Psoas muscle (tissue), 7 donors: ENCODE measurements at regions not wholly inside any gene's neighbourhood (a gene's known extent, or its start where the extent isn't known, plus 50 kb on each side); places are given as distances from the start of the nearest gene placed in this dataset.

Source experiments
- ATAC-seq, 4 donors: fragments of 200-7000 bp; cut with Tn5 transposase; one replicate each; pipeline ENCODE4 v1.9.1; 2020; ENCODE audit warnings: moderate library complexity in 3 of 4, mild to moderate bottlenecking in 2 of 4
- DNase-seq, 2 donors: peaks; one replicate each; pipeline ENCODE4 v3.0.0-alpha.2; 2020
- H3K27ac ChIP-seq: fragments of 200-600 bp; one replicate; pipeline ENCODE4 v1.8.0; 2022
- H3K27me3 ChIP-seq, 3 donors: fragments of 200-600 bp in 1 of 3; one replicate each; pipeline versions ENCODE4 v1.6.1 to v1.8.0; 2013 to 2022; ENCODE audit warnings: low read length in 2 of 3, mild to moderate bottlenecking in 2 of 3, moderate library complexity in 1 of 3; ENCODE audit not compliant: insufficient read depth in 3 of 3
- H3K36me3 ChIP-seq, 2 donors: fragments of 200-600 bp in 1 of 2; one replicate each; pipeline versions ENCODE4 v1.6.1 to v1.8.0; 2013 to 2022; ENCODE audit warnings: low read depth in 1 of 2, mild to moderate bottlenecking in 1 of 2, moderate library complexity in 1 of 2; ENCODE audit not compliant: insufficient read depth in 1 of 2
- H3K4me1 ChIP-seq: fragments of 200-600 bp; one replicate; pipeline ENCODE4 v1.8.0; 2022
- H3K4me3 ChIP-seq: fragments of 200-600 bp; one replicate; pipeline ENCODE4 v1.8.0; 2022; ENCODE audit warnings: mild to moderate bottlenecking
- H3K9me3 ChIP-seq: fragments of 200-600 bp; one replicate; pipeline ENCODE4 v1.8.0; 2022
- CTCF ChIP-seq: fragments of 200-600 bp; IDR thresholded peaks from one replicate; pipeline ENCODE4 v1.8.0; 2022; ENCODE audit warnings: antibody characterized with exemption
- WGBS, 3 donors: extraction: QIAGEN DNeasy Blood & Tissue Kit; methylation state at CpG; one replicate each; pipeline versions ENCODE4 v1.1.6 to v1.1.7; 2013; 5-methylcytosine and 5-hydroxymethylcytosine counted together
- intact Hi-C, 2 donors: fragments of 100-400 bp; cut with DNase I; formaldehyde crosslinking; loops; one replicate each; pipeline versions ENCODE4 v1.11.0 to v1.14.2; 2022
- donor health status: healthy with polysubstance abuse.
- donor health status: DM: no; HTN: no; CAD: no; lungs with moderate emphysema.
- donor health status: Bipolar disorder and iron deficiency.
- donor health status: healthy.
- donor health status: DM: yes; HTN: yes; CAD: no.
- donor health status: DM: no; HTN: no; CAD: no.
- donor health status: DM: yes; HTN: yes; CAD: no.

GRCh38 chr7:89474456-89474855 is 678.9 kb upstream of the TEX47 start:
- intact Hi-C loops: no loop called here
- DNase-seq: no peak
- 60 to 75% (median 70%) methylated on average over 3 of the region's 3 CpGs for whole genome bisulfite sequencing, 3 donors

GRCh38 chr7:89477991-89478390 is 676.3 kb upstream of the STEAP1 start:
- ATAC-seq: no peak
- no peak for DNase-seq
- Histone ChIP-seq H3K4me3 (no peak overlapping the region), H3K36me3 (no peaks in the 10 kb centered on the region), H3K4me1 (no peaks in the 10 kb centered on the region), H3K9me3 (no peaks in the 10 kb centered on the region), H3K27me3 (no peaks in the 10 kb centered on the region), H3K27ac (no peak overlapping the region)
- intact Hi-C loops: no loop called here
- WGBS, 3 donors: 61 to 67% (median 63%) methylated on average over 3 of the region's 3 CpGs
- TF ChIP-seq CTCF: no peak

More at GRCh38 chr7:89474456-89474855, 678.9 kb upstream of the TEX47 start:
- no peaks in the 10 kb centered on the region for H3K9me3 ChIP-seq
- H3K36me3 ChIP-seq: no peaks in the 10 kb centered on the region
- TF ChIP-seq CTCF: no peak
- no peaks in the 10 kb centered on the region for H3K4me1 ChIP-seq
- no peak overlapping the region for H3K4me3 ChIP-seq
- H3K27ac ChIP-seq: no peak overlapping the region
- no peak for ATAC-seq
- H3K27me3 ChIP-seq: no peaks in the 10 kb centered on the region

GRCh38 chr7:89495704-89496103 is 658.6 kb upstream of the STEAP1 start:
- H3K9me3 ChIP-seq: no peaks in the 10 kb centered on the region
- H3K27me3 ChIP-seq: no peaks in the 10 kb centered on the region
- TF ChIP-seq CTCF: no peak
- H3K27ac ChIP-seq: no peak overlapping the region
- ATAC-seq: no peak
- no peaks in the 10 kb centered on the region for H3K4me1 ChIP-seq
- WGBS, 3 donors: 72 to 75% (median 73%) methylated on average over 3 of the region's 3 CpGs
- intact Hi-C loops: no loop called here
- no peaks in the 10 kb centered on the region for H3K36me3 ChIP-seq
- H3K4me3 ChIP-seq: no peak overlapping the region
- no peak for DNase-seq

DNA sequence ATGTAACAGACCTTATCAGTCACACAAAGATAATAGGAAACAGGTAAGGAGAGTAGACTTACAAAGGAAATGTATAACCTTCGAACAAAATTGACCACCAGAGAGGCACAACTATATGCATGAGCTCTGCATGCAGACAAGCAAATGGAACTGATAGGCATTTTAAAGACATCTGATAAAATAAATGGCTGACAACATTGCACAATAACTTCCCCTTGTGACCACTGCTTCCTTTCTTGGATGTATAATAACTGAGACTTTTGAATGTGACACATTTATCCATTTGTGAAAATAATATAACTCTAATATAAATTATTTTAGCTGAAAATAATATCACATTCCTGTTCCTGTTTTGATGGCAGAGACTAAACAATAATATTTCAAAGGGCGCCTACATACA is 654.2 kb upstream of the STEAP1 start:
- intact Hi-C loops: no loop called here
- H3K4me1 ChIP-seq: no peaks in the 10 kb centered on the region
- DNase-seq (no peak), ATAC-seq (no peak)
- H3K4me3 ChIP-seq: no peak overlapping the region
- no peak overlapping the region for H3K27ac ChIP-seq
- H3K36me3 ChIP-seq: no peaks in the 10 kb centered on the region
- WGBS, 3 donors: 81 to 91% (median 81%) methylated on average over 2 of the region's 2 CpGs
- H3K27me3 ChIP-seq: no peaks in the 10 kb centered on the region
- TF ChIP-seq CTCF: no peak
- no peaks in the 10 kb centered on the region for H3K9me3 ChIP-seq

GRCh38 chr7:89503281-89503680 is 651.0 kb upstream of the STEAP1 start:
- ATAC-seq: no peak

More at GRCh38 chr7:89503281-89503680, 651.0 kb upstream of the STEAP1 start:
- TF ChIP-seq CTCF: no peak
- DNase-seq: no peak
- Histone ChIP-seq H3K9me3 (no peaks in the 10 kb centered on the region), H3K4me1 (no peaks in the 10 kb centered on the region), H3K36me3 (no peaks in the 10 kb centered on the region), H3K4me3 (no peak overlapping the region), H3K27ac (no peak overlapping the region), H3K27me3 (no peaks in the 10 kb centered on the region)
- intact Hi-C loops: no loop called here
